Kidney (tissue), 13 donors: ENCODE measurements at regions not wholly inside any gene's neighbourhood (a gene's known extent, or its start where the extent isn't known, plus 50 kb on each side); places are given as distances from the start of the nearest gene placed in this dataset.

Source experiments
- DNase-seq, 5 donors: peaks; one replicate each; pipeline ENCODE4 v3.0.0-alpha.2; 2013 to 2020
- FAIRE-seq: peaks from 2 replicates; lab custom pipeline; 2012; peaks lifted over from hg19 to GRCh38; lab: Jason Lieb, UNC
- H3K27ac ChIP-seq, 2 donors: one replicate each; pipeline ENCODE4 v1.7.0; 2013; ENCODE audit warnings: low read depth in 2 of 2, low read length in 2 of 2, inconsistent platforms in 1 of 2
- H3K27me3 ChIP-seq: one replicate; pipeline ENCODE4 v1.7.1; 2013; ENCODE audit warnings: low read length, inconsistent platforms; ENCODE audit not compliant: control insufficient read depth, insufficient read depth
- H3K36me3 ChIP-seq, 3 donors: one replicate each; pipeline versions ENCODE4 v1.7.0 to v1.7.1; 2013; ENCODE audit warnings: low read length in 3 of 3, control low read depth in 1 of 3, inconsistent platforms in 1 of 3; ENCODE audit not compliant: insufficient read depth in 3 of 3, control insufficient read depth in 2 of 3
- H3K4me1 ChIP-seq, 3 donors: one replicate each; pipeline versions ENCODE4 v1.7.0 to v1.7.1; 2013; ENCODE audit warnings: low read length in 3 of 3, inconsistent platforms in 1 of 3, low read depth in 1 of 3; ENCODE audit not compliant: control insufficient read depth in 2 of 3, insufficient read depth in 2 of 3
- H3K4me3 ChIP-seq, 3 donors: one replicate each; pipeline versions ENCODE4 v1.7.0 to v1.8.1; 2013; ENCODE audit warnings: low read length in 3 of 3, control low read depth in 1 of 3, inconsistent platforms in 1 of 3
- H3K9ac ChIP-seq, 3 donors: one replicate each; pipeline versions ENCODE4 v1.7.0 to v1.7.1; 2013; ENCODE audit warnings: low read length in 3 of 3, control low read depth in 1 of 3, inconsistent platforms in 1 of 3
- H3K9me3 ChIP-seq, 3 donors: one replicate each; pipeline versions ENCODE4 v1.7.0 to v1.7.1; 2013; ENCODE audit warnings: low read length in 3 of 3, control low read depth in 1 of 3, inconsistent platforms in 1 of 3; ENCODE audit not compliant: control insufficient read depth in 2 of 3, insufficient read depth in 1 of 3
- CTCF ChIP-seq: IDR thresholded peaks from 3 replicates; pipeline ENCODE4 v1.5.1; 2012; ENCODE audit warnings: mild to moderate bottlenecking, moderate library complexity, borderline replicate concordance; ENCODE audit not compliant: insufficient read depth; ENCODE audit errors: extremely low read depth
- intact Hi-C: fragments of 100-400 bp; cut with DNase I; formaldehyde crosslinking; loops from one replicate; pipeline ENCODE4 v1.11.1; 2022
- donor health status: control.
- donor health status: control.
- donor health status: control.
- donor health status: control.
- donor health status: control.
- donor health status: DM: yes; HTN: yes; CAD: no.
- donor health status: Normal renal cell carcinoma (clear cell type).

DNA sequence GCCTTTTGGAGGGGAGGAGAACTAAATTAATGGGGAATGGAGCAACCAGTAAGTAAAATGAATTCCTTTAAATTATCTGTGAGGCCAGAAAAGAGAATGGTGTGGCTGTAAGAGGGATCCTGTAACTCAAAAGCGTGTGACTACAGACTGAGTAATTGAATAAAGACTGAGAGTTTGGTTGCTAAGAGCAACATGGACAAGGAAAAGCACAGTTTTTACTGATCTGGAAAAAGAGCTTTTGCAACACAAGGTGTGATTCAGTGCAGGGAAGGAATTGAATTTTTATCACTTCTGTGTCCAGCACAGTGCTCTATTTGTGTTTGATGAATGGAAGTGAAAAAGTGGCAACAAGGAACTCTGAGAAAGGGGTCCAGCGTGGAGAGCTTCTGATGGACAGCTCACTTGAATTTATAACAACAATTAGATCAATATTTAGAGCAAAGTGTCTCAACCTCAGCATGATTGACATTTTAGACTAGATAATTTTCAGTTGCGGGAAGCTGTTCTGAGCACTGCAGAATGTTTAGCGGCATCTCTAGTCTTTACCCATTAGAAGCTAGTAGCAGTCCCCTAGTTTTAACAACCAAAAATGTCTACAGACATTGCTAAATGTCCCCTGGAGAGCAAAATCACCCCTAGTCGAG is 202.8 kb upstream of the BDNF start:
- Histone ChIP-seq H3K9ac (no peak overlapping the region), H3K27ac (no peak overlapping the region), H3K4me1 (no peaks in the 10 kb centered on the region), H3K9me3 (no peaks in the 10 kb centered on the region), H3K36me3 (no peaks in the 10 kb centered on the region), H3K27me3 (no peaks in the 10 kb centered on the region), H3K4me3 (no peak overlapping the region)
- DNase-seq (no peak), FAIRE-seq (no peak)
- intact Hi-C loops: no loop called here
- TF ChIP-seq CTCF: no peak

DNA sequence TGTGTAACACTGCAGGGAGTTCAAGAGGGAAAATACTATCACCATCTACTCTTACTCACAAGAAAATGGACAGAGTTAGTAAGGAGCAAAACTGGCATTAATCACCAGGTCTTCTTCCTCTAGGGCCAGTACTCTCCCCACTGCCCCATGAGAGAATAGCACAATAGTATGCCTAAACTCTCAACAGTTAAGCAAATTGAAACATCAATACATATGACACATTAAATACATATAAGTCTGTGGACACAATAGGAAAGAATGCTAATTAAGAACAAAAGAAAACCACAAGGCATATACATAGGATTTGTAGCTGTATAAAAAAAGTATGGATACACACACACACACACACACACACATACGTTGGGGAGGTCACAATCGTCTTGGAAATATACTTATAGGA is 197.9 kb upstream of the BDNF start:
- DNase-seq (no peak), FAIRE-seq (no peak)
- Histone ChIP-seq H3K4me1 (no peaks in the 10 kb centered on the region), H3K36me3 (no peaks in the 10 kb centered on the region), H3K27ac (no peak overlapping the region), H3K27me3 (no peaks in the 10 kb centered on the region), H3K9me3 (no peaks in the 10 kb centered on the region), H3K9ac (no peak overlapping the region), H3K4me3 (no peak overlapping the region)
- TF ChIP-seq CTCF: no peak
- intact Hi-C loops: no loop called here

GRCh38 chr11:27896096-27896495 is 195.8 kb upstream of the BDNF start:
- DNase-seq: no peak
- no peak for FAIRE-seq
- H3K36me3 ChIP-seq: no peaks in the 10 kb centered on the region
- no peaks in the 10 kb centered on the region for H3K4me1 ChIP-seq
- intact Hi-C loops: no loop called here
- H3K9ac ChIP-seq: no peak overlapping the region
- no peaks in the 10 kb centered on the region for H3K27me3 ChIP-seq
- no peak overlapping the region for H3K4me3 ChIP-seq
- no peaks in the 10 kb centered on the region for H3K9me3 ChIP-seq
- no peak overlapping the region for H3K27ac ChIP-seq
- no peak for TF ChIP-seq CTCF

- Histone ChIP-seq H3K27ac (no peak overlapping the region), H3K9ac (no peak overlapping the region), H3K27me3 (no peaks in the 10 kb centered on the region), H3K4me1 (no peaks in the 10 kb centered on the region), H3K4me3 (no peak overlapping the region), H3K9me3 (no peaks in the 10 kb centered on the region), H3K36me3 (no peaks in the 10 kb centered on the region)
- FAIRE-seq: no peak
- intact Hi-C loops: no loop called here
- DNase-seq: no peak
- TF ChIP-seq CTCF: no peak
Observed at GRCh38 chr11:27894552-27894951, 194.3 kb upstream of the BDNF start.
